Activated effector memory CD4-positive, alpha-beta T cell treated with anti-CD3 and anti-CD28 coated beads, Interleukin-2, amount 50 U/mL, for 16 hours (primary cell): ENCODE measurements at regions not wholly inside any gene's neighbourhood (a gene's known extent, or its start where the extent isn't known, plus 50 kb on each side); places are given as distances from the start of the nearest gene placed in this dataset.

Source experiments
- DNase-seq: peaks from one replicate; pipeline ENCODE4 v3.0.0-alpha.2; 2020

DNA sequence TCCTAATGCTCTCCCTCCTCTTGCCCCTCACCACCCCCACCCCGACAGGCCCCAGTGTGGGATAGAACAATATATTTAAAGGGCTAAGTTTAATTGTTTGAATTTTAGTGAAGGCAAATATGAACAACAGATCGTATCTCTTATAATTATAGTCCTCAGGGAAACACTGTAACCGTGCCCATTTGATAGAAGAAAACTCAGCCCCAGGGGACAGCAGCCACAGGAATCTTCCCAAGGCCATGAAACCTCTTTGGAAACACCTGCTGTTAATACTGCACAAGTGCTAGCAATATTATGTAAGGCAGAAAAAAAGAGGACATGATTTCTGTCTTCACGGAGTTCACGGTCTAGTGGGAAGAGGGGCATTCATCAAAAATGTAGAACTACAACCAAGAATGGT is 142.2 kb downstream of the URB2 start:
- DNase-seq, result no peak

DNA sequence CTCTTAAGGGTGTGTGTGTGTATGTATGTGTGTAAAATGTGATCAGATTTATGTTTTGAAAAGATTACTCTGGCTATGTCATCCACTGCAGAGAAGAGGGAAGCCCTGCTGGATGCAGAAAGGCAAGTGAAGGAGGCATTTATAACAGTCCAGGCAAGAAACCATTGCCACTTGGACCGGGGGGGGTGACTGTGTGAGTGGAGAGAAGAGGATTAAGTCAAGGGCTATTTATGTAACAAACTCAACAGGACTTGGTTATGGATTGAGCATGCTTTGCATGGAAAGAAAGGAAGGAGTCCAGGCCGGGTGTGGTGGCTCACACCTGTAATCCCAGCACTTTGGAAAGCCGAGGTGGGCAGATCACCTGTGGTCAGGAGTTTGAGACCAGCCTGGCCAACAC is 143.0 kb downstream of the URB2 start:
- no peak for DNase-seq

DNA sequence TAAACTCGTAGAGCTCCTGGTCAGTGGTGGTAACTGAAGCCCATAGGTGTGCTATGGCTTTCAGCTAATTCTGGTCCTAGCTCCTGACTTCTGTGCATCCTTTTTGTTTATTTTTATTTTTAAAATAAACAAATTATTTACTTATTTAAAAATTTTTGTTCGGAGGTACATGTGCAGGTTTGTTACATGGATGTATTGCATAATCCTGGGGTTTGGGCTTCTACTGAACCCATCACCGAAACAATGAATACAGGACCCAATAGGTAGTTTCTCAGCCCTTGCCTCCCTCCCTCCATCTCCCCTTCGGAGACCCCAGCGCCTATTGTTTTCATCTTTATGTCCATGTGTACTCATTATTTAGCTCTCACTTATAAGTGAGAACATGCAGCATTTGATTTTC is 143.8 kb downstream of the URB2 start:
- no peak for DNase-seq

DNA sequence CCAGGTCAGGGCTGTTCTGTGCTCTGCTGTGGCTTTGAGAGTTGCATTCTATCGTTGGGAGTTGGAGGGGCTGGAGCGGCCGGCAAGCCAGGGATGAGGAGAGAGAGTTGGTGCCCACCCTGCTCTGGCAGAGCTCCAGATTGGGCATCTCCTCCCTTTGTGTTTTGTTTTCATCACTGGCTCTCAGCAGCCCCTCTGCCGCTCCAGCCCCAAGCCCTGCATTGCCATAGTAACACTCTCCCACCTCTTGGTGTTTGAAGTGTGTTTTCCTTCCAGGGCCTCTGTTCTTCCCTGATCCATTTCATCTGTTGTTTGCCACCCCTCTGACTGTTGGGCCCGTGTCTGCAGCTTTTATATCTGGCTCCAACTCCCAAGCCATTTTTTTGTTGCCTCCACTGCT is 152.7 kb downstream of the URB2 start:
- no peak for DNase-seq

DNA sequence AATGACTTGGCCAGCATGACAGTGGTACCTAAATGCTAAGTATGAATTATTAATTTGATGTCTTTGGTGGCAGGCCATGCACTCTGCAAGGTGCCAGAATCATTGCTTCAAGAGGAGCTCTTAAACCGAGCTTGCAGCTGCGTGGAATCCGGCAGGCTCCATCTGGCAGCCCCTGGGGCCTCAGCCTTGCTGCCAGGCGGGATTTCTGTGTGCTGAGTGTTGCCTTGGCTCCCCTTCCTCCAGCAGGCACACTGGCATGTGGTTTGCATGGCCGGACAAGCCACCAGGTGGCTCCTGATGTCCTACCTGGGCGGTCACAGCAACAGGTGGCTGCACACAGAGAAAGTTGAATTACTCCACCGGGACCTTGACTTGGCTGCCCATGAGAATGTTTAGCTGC is 155.4 kb downstream of the URB2 start:
- no peak for DNase-seq

DNA sequence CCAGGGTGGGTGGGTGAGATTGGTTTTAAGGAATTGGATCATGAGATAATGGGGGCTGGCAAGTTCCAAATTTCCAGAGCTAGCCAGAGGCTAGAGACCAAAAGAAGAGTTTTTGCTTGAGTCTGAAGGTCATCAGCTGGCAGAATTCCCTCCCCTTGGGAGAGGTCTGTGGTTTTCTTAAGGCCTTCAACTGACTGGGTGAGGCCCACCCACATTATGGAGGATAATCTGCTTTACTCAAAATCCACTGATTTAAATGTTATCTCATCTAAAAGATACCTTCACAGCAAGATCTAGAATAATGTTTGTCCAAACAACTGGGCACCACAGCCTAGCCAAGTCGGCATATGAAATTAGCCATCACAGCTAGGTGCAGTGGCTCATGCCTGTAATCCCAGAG is 156.4 kb downstream of the URB2 start:
- no peak for DNase-seq

DNA sequence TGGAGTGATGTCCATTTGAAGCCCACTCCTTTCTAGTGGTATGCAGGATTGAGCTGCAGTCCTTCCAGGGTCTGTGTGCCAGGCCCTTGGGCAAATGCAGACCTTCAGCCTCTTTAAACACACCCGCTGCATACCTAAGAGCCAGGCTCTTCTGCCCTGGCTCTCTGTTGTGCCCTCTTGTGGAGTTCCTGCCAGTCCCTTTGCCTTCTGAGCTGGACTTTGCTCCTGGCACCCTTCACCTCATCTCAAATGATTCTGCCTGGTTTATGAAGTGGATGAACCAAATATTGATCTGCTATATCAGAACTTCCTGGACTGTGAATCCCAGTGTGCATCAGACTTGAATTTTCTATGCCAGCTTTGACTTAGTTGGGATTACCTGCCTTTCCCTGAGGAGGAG is 158.8 kb downstream of the URB2 start:
- no peak for DNase-seq

DNA sequence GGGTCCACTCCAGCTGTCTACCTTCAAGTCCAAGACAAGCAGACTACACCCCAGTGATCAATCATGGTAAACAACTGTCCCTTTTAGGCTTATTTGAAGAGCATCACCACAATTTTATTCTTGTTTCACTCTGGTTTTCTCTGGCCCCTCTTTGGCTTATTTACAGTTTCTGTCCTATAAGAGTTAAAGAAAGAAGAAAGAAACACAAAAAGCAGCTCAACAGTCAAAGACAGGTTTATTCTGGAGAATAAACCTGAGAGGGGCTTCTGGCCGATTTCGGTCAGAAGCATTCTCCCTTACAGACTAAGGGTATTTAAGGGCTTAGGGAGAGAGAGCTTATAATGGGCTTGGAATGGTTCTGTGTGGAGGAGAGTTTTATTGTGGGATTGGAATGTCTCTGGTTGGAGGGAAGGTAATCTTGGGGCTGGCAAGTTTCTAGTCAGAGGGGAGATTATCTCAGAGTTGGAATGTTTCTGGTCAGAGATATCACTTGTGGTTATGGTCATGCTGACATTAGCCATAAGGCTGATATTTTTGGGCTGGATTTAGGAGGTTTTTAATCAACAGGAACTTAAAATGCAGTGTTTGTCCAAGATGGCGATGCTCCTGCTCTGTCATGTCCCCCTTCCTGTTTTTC is 161.0 kb downstream of the URB2 start:
- DNase-seq, result no peak

DNA sequence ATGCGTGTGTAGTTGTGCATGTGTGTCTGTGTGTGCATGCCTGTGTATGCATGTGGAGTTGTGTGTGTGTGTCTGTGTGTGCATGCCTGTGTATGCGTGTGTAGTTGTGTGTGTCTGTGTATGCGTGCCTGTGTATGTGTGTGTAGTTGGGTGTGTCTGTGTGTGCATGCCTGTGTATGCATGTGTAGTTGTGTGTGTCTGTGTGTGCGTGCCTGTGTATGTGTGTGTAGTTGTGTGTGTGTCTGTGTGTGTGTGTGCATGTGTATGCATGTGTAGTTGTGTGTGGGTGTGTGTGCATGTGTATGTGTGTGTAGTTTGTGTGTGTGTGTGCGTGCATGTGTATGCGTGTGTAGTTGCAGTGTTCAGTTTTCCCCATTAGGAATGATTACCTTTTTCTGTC is 162.0 kb downstream of the URB2 start:
- no peak for DNase-seq

DNA sequence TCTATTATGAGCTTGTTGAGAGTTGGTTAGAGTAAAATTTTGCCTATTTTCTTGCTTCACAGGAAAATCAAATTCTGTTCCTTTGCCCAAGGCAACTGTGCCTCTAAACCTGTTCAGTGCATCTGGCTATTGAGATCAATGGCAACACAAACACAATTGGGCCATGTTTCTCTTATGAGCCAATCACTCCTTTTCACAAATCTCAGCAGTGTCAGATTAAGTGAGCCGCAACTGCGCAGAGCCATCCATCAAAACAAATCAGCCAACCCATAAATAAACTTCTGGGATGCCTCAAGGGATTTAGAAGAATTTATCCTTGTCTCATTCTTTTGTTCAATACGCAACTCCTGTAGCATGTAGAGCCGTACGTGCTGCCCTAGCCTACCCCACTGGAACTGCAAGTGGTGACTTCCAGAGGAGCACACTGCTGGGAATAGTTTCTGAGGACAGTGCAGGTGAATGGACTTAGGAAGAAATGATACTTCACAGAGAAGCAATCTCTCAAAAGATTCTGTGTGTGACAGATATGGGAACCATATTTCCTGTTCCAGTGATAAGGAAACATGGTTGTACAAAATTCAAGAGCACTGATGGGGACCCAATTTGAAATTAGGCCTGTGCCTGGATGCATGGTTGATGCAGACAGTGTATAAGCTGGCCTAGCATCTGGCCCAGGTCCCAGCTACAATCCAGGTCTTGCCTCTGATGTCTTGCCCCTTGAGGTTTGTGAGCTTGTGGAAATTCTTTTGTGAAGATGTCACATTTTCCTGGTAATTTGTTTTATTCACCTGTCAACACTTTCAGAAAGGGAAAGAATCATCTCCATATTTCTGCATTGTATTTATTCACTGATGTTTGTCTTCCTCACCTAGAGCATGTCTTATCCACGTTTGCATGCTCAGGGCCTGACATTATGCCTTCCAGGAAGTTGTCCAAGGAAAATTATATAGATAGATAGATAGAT is 166.2 kb downstream of the URB2 start:
- DNase-seq, result no peak

DNA sequence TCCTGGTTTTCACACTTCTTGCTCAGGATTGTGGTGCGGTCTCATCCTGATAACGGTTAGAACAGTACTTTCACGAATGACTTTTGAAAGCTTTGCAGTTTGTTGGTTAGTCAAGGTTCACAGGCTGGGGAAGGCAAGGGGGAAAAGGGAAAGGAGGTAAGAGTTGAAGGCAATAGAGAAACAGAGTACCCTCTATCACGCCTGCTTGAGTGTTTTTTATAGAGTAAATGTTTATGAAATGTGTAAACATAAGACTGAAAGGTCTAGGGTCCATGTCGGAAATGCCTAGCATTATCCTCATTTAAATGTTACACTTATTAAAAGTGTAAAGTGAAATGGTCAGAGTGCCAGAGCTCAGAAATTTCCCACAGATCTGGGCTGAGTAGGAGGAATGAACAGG is 167.4 kb downstream of the URB2 start:
- DNase-seq, result no peak

DNA sequence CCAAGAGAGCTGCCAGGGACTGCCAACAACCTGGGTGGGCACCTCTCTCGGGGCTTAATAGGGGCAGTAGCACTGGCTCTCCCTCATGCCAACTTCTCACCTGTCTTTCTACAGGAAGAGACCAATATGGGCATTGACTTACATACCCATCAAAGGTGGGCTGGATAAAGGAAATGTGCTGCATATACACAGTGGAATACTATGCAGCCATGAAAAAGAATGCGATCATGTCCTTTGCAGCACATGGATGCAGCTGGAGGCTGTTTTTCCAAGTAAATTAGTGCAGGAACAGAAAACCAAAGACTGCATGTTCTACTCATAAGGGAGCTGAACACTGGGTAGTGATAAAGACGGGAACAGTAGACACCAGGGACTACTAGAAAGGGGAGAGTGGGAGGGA is 172.5 kb downstream of the URB2 start:
- DNase-seq, result no peak

DNA sequence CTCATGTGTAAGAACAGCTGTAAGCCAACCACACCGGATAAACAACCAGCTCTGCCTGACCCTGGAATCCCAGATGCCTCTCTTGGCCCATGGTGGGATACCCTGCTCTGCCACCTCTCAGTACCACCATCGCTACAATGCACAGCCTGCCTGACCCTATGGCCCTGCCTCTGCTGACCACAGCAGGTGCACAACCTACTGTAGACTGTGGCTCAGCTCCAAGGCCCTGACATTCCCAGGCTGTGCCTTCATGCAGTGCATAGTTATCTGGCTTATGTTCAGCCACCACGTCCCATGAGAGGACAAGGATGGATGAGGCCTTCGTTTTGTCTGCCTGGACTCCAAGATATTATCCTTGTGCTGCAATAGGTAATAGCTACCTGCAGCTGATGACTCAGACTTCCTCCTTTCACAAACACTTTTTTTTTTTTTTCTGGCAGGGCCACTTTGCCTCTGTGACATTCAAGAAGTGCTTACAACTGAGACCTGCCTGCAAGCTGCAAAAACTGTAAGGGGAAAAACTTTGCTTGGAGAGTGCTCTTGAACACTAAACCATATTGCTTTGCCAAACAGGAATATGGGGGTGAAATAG is 177.7 kb downstream of the URB2 start:
- no peak for DNase-seq

DNA sequence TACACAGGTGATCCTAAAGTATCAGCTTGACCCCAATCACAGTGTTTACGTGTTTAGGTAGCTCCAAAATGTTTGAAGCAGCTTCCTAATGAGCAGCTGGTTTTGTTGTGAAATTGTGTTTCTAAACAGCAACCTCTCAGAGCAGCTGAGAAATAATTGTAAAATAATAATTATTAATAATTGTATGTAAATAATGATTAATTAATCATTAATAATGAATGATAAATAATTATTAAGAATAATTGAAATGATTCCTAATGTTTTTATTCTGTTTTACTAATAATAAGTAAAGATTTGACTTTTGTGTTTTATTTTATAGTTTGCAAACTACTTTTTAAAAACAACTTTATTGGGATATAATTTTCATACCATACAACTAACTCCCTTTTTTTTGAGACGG is 182.2 kb downstream of the URB2 start:
- DNase-seq, result no peak

DNA sequence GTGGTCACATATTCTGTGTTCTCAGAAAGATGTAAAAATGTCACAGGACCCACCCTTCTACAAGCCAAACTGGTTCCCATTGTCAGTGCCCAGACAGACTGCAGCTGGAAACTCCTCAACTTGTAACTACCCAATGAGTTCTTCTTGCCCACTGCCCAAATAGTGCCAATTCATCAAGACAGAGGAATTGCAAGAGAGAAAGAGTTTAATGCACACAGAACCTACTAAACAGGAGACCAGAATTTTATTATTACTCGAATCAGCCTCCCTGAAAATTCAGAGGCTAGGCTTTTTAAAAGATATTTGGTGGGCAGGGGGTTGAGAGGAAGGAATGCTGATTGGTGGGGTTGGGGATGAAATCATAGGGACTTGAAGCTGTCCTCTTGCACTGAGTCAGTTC is 184.1 kb downstream of the URB2 start:
- no peak for DNase-seq

DNA sequence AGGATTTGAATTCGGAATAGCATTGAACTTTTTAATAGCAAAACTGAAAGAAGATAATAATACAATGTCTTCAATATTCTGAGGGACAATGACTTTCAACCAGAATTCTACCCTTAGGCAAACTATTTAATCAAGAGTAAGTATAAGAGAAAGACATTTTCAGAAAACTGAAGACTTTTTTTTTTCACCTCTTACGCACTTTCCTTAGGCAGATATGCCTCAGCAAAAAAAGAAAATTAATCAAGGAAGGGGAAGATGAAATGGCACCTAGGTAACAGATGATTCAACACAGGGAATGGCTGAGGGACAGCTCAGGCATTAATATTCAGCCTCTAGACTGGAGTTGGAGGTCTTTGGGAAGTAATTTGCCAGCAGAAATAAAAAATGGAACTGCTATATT is 184.9 kb downstream of the URB2 start:
- no peak for DNase-seq

DNA sequence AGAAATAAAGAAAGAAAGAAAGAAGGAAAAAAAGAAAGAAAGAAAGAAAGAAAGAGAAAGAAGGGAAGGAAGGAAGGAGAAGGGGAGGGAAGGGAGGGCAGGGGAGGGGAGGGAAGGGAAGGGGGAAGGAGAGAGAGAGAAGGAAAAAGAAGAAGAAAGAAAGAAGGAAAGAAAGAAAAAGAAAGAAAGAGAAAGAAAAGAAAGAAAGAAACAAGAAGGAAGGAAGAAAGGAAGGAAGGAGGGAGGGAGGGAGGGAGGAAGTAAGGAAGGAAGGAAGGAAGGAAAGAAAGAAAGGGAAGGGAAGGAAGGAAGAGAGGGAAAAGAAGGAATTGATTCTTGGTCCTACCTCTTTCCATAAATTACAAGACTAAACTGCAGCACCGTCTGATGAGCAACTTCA is 186.1 kb downstream of the URB2 start:
- no peak for DNase-seq

DNA sequence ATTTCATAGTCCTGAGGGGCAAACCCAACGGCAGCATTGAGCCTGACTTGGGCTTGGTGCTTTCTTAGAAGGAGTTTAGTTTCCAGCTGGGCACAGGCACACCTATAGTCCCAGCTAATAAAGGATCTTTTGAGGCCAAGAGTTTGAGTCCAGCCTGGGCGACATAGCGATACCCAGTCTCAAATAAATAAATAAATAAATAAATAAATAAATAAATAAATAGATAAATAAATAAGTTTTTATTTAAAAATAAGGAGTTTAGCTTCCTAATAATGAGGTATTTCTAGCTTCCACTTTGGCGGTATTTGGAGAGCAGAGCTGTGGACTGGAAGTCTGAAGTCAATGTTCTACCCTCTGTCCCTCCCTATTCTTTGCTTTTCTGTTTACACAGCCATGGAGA is 186.6 kb downstream of the URB2 start:
- no peak for DNase-seq

DNA sequence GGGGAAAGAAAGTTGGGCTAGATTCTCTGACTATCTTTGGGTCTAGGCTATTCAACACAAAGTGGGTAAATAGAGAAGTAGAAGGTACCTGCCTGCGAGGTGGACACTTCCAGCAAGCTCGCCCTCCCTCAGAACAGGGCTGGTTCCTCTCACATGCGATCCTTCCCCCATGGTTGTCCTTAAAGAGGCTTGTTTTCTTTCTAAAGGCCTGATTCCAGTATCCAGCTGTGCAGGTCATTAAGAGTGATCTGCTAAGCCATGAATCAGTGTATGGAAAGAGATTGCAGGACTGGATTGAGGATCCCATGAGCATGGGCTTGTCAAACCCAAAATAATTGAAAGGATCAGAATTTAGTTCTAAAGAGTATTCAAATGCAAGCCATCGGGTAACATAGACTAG is 189.0 kb downstream of the URB2 start:
- DNase-seq, result no peak

DNA sequence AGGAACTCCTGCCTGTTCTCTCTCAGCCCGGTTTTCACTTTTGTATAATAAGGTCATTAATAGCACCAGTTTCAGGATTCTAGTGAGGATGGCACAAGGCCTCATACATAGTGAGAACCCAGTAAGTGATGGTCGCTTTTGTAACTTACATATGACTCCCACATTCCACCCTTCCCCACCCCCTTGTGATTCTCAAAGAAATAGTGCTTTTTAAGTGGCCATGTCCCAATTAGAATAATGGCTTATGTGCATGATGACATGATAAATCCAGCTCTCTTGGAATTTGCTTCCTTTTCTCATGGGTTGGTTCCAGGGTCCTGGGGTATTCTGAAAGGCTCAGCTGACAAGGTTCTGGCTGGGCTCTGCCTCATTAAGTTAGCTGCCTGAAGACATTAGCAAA is 189.9 kb downstream of the URB2 start:
- DNase-seq, result no peak

DNA sequence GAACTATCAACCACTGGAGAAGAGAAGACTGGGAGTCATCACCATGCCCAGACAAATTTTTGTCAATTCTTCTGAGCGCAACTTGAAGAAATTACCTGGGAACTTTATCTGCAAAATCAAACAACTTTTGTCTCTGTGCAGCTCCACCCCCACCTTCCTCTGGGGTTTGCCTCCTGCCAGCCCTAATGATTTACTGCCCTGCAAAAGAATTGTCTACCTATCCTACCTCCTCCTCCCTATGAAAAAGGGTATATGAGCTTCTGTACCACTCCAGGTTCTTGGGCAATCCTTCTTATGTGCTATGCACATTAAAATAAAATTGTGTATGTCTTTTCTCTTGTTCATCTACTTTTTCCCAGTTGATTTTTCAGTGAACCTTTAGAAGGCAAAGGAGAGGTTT is 191.9 kb downstream of the URB2 start:
- DNase-seq, result no peak

DNA sequence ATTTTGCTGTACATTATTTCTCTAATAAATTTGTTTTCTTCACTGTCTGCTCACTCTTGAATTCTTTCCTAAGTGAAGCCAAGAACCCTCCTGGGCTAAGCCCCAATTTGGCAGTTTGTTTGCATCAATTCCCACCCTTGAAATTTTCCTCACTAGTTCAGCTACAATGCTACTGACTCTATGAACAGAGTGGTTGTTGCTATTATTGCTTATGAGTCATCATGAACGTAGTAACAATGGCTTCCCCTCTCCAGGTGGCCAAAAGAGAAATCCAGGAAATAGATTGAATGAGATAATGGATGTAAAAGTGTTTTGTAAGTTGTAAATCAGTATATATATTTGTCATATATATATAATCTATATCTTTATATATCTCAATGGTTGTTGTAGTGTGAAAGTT is 193.0 kb downstream of the URB2 start:
- no peak for DNase-seq

DNA sequence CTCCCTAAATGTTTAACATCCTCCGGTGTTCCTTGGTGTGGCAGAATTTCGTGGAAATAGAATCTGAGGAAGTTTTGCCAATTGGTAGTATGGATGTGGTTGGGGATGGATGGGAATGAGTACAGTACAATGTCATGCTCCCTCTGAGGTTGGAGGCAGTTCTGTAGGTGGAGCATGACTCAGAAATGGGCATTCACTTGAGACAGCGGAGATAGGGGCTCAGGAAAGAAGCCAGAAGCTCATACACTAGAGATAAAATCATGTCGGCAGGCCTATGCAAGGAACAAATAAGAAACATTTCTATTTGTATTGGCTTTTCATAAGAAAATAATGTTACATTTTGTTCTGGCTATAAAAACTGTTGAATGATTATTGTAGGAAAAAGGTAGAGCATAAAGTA is 196.0 kb downstream of the URB2 start:
- no peak for DNase-seq

DNA sequence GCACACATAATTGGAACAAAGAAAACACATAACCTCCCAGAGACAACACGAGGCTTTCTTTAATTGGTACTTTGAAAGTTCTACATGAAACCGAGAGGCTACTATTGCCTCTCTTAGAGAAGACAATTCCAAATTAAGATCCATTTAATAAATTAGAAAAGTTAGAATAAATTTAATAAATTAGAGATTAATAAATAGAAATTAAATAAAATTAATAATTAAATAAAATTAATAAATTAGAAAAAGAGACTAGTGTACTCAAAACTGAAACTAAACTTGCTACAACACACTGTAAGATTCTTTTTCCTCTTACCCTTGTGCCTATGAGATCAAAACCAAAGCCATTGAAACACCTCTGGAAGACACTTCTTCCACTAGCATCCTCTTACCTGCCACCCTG is 199.0 kb downstream of the URB2 start:
- no peak for DNase-seq
